Fibroblast of lung (primary cell): ENCODE measurements at regions not wholly inside any gene's neighbourhood (a gene's known extent, or its start where the extent isn't known, plus 50 kb on each side); places are given as distances from the start of the nearest gene placed in this dataset.

ENCODE experiments used
- EZH2 ChIP-seq: IDR thresholded peaks from 2 replicates; pipeline ENCODE4 v1.5.1; 2012; ENCODE audit warnings: low read length, control low read depth, mild to moderate bottlenecking; ENCODE audit errors: missing control alignments
- TF ChIP-seq, protein P1 (sequence below), 2 donors: IDR thresholded peaks in 1 of 2; conservative IDR thresholded peaks in 1 of 2; 1 replicate in 1 of 2; 2 replicates in 1 of 2; pipeline ENCODE4 v1.5.1; 2011 to 2012; ENCODE audit warnings: low read length in 2 of 2, control low read depth in 1 of 2, inconsistent platforms in 1 of 2, low read depth in 1 of 2, mild to moderate bottlenecking in 1 of 2

GRCh38 chr15:26097216-26097615 is 234.1 kb upstream of the ATP10A start:
- TF ChIP-seq, protein P1, sequence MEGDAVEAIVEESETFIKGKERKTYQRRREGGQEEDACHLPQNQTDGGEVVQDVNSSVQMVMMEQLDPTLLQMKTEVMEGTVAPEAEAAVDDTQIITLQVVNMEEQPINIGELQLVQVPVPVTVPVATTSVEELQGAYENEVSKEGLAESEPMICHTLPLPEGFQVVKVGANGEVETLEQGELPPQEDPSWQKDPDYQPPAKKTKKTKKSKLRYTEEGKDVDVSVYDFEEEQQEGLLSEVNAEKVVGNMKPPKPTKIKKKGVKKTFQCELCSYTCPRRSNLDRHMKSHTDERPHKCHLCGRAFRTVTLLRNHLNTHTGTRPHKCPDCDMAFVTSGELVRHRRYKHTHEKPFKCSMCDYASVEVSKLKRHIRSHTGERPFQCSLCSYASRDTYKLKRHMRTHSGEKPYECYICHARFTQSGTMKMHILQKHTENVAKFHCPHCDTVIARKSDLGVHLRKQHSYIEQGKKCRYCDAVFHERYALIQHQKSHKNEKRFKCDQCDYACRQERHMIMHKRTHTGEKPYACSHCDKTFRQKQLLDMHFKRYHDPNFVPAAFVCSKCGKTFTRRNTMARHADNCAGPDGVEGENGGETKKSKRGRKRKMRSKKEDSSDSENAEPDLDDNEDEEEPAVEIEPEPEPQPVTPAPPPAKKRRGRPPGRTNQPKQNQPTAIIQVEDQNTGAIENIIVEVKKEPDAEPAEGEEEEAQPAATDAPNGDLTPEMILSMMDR (conservative IDR thresholded peaks at IDR 0.05 in 1 of 2, IDR thresholded peaks at IDR 0.05 in 1 of 2; ENCODE audit: low read depth in 1 of 2, low read length in 2 of 2): no peak
- no peak for TF ChIP-seq EZH2
